VCaP (cell line): ENCODE measurements at regions not wholly inside any gene's neighbourhood (a gene's known extent, or its start where the extent isn't known, plus 50 kb on each side); places are given as distances from the start of the nearest gene placed in this dataset.
A peak's percentile ranks its signal among the peaks of the same experiment; 100 is the strongest.

Source experiments
- H3K27ac ChIP-seq: fragments of 450-650 bp; 2 replicates; pipeline ENCODE4 v1.5.1; 2017
- CTCF ChIP-seq: fragments of 450-650 bp; conservative IDR thresholded peaks from 2 replicates; pipeline ENCODE4 v1.5.1; 2017; ENCODE audit warnings: mild to moderate bottlenecking, moderate library complexity

GRCh38 chr16:14002416-14002990 is 68.6 kb upstream of the MRTFB start:
- TF ChIP-seq CTCF = no peak
- peak overlapping the region; percentile 47; the same call in 1 of the 2 replicates for H3K27ac ChIP-seq

GRCh38 chr16:14003074-14003570 is 68.0 kb upstream of the MRTFB start:
- peak overlapping the region; percentile 47; the same call in 1 of the 2 replicates for H3K27ac ChIP-seq
- TF ChIP-seq CTCF = peak; percentile 28; the same call in 1 of the 2 replicates

- TF ChIP-seq CTCF = no peak
- no peak overlapping the region for H3K27ac ChIP-seq
Observed at GRCh38 chr16:14004031-14004728, 66.9 kb upstream of the MRTFB start.

- no peak for TF ChIP-seq CTCF
- H3K27ac ChIP-seq = no peak overlapping the region
Observed at GRCh38 chr16:14004729-14005315, 66.3 kb upstream of the MRTFB start.

- TF ChIP-seq CTCF = no peak
- no peak overlapping the region for H3K27ac ChIP-seq
Observed at GRCh38 chr16:14005335-14005734, 65.8 kb upstream of the MRTFB start.

GRCh38 chr16:14007450-14007849 is 63.7 kb upstream of the MRTFB start:
- H3K27ac ChIP-seq = no peak overlapping the region
- no peak for TF ChIP-seq CTCF

- no peak overlapping the region for H3K27ac ChIP-seq
- no peak for TF ChIP-seq CTCF
Observed at GRCh38 chr16:14011001-14011400, 60.1 kb upstream of the MRTFB start.
